Erythroblast (primary cell): ENCODE measurements at regions not wholly inside any gene's neighbourhood (a gene's known extent, or its start where the extent isn't known, plus 50 kb on each side); places are given as distances from the start of the nearest gene placed in this dataset.

Experiments used
- DNase-seq, 2 experiments: peaks; one replicate each; lab custom pipeline; 2025; lab: John Stamatoyannopoulos, UW
- GATA1 ChIP-seq: IDR thresholded peaks from 2 replicates; pipeline ENCODE4 v1.6.1; 2011; ENCODE audit warnings: low read depth, mild to moderate bottlenecking, control low read depth, low read length, moderate library complexity
- POLR2A ChIP-seq: IDR thresholded peaks from 2 replicates; pipeline ENCODE4 v1.6.1; 2011; ENCODE audit warnings: mild to moderate bottlenecking, low read length

DNA sequence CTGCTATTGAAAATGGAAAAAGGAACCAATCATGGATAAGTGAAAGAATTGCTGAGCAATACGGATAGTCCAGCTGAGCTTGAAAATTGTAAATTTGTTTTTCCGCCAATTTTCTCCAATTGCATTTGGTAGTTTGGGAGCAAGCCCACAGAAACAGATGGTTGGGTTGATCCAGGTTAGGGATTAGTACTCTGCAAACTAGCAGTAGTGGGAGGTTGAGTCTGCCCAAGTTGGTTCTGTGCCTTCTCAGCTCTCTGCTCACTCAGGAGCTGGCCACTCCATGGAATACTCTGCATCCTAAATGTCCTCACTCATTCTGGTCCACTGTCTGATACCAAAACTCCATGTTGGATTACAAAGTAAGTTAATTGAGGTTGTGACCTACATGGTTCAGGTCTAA lies 361.1 kb upstream of the ATP2B1 start:
- TF ChIP-seq GATA1: no peak
- DNase-seq: no peak

DNA sequence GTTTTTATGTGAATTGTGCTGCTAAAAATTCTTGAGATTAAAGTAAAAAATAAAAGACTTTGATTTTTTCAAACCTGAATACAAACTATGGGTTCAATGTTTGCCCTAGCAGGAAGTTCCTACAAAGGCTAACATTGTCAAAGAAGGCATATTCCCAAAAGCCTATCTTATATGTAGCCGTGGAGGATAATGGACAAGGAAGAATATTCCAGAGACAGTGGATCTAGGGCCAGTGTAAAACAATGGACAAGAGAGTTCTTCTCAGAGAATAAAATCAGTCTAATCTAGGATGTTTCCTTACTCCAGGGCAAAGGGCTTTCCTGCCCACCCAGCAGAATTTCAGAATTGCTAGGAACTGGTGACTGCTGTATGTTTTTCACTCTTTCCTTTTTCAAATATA lies 359.2 kb upstream of the ATP2B1 start:
- TF ChIP-seq GATA1 (no peak), POLR2A (no peak)
- no peak for DNase-seq

GRCh38 chr12:90064852-90065801 lies 356.5 kb upstream of the ATP2B1 start:
- DNase-seq: no peak
- TF ChIP-seq POLR2A: no peak
- no peak for TF ChIP-seq GATA1

- DNase-seq: no peak
- TF ChIP-seq POLR2A (no peak), GATA1 (no peak)
Measured at GRCh38 chr12:90062799-90063198, 354.2 kb upstream of the ATP2B1 start.

DNA sequence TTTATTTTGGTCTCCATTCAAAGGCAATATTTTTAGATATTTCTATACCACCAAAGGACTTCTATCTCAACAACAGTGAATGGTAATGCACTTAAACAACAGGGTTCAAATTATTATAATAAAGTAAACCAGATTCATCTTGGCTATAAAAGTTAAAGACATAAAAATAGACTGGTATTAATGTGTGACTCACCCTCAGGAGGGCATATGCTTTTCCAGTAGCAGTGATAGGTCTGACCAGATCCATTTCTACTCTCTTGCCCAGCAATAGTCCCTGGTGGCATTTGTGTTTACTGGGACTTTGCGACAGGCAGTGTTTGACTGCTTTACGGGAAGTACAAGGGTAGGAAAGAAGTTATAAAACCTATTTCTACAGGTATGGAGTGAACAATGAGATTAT lies 353.2 kb upstream of the ATP2B1 start:
- TF ChIP-seq GATA1 (no peak), POLR2A (no peak)
- no peak for DNase-seq

DNA sequence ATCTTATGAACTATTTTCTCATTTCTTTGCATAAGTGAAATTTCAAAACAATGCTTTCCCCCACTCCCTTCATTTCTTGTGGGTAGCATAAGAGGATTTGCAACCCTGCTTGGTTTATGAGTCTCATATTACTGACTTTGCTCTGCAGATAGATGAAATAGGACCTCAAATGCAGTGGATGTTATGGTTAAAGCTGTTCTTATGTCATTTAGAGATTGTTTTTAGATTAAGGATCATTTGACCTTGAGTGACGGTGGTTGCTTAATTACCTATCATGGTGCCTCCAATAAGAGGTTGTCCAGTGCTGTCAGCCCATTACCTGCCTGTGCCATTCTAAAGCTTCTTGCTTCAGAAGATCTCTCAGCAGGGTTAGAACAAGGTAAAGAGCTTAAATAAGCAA lies 351.4 kb upstream of the ATP2B1 start:
- DNase-seq: no peak
- TF ChIP-seq GATA1 (no peak), POLR2A (no peak)

DNA sequence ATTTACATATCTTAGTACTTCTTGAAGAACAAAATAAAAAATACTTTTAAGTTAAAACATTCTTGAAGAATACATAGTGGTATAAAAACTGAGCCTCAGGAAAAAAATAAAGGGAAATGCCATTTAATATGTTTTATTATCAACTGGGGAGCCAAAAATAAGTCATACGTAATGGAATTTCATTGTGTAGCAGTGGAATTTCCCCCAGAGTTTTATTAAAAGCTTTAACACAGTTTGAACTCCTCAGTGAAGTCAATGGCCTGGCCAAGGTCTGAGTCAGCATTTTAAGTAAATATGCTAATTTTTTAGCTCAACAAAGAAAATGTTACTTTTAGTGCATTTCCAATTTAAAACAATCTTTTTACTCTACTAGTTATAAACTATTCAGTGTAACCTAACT lies 350.1 kb upstream of the ATP2B1 start:
- no peak for DNase-seq
- no peak for TF ChIP-seq POLR2A
- no peak for TF ChIP-seq GATA1

DNA sequence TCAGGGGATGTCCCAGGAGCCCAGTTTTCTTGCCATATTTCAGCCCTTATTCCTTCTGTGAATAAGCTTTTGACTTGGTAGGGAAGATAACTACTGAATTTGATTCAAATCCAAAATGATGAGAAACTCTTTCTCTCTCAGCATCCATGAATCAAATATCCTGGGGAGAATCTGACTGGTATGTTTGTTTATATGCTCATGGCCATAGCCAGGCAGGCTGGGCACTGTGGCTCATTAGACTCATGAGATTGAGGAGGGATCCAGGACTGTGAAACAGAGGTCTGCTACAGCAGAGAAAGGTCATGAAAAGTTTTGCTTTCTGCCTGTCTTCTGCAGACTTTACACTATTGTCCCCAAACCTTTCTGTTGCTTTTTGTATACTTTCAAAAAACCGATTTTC lies 346.4 kb upstream of the ATP2B1 start:
- DNase-seq: no peak
- no peak for TF ChIP-seq POLR2A
- no peak for TF ChIP-seq GATA1

- TF ChIP-seq GATA1: no peak
- no peak for TF ChIP-seq POLR2A
- no peak for DNase-seq
Measured at GRCh38 chr12:90048918-90049317, 340.3 kb upstream of the ATP2B1 start.

DNA sequence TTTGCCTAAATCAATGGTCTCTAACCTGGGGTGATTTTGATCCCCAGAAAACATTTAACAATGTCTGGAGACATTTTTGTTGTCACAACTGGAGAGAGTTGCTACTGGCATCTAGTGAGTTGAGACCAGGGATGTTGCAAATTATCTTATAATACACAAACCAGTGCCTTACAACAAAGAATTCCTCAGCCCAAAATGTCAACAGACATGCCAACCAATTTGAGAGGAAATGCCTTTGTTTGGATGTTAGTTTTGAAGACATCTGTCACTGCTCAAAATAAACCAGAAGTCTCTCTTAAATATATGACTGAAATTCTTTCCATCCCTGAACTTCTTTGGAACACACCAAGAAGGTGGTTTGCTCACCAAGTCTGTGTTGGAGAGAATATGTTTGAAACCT lies 336.9 kb upstream of the ATP2B1 start:
- no peak for DNase-seq
- TF ChIP-seq GATA1 (no peak), POLR2A (no peak)

DNA sequence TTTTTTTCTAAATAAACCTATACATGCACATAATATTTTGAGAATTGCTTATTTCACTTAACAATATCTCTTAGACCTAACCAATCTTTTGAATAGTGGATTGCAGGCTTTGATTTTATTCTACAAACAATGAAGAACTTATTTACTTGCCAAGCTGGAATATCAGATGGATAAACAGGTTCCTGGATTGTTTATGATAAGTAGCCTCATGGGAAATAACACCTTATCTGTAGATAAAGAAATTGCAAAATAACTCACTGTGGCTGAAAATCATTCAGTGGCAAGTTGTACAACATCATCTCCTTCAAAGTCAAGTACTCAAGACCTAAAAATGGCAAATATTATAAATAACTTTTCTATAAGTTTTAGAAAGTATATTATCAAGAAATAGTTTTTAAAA lies 335.4 kb upstream of the ATP2B1 start:
- TF ChIP-seq POLR2A: no peak
- no peak for TF ChIP-seq GATA1

GRCh38 chr12:90042920-90043641 lies 334.4 kb upstream of the ATP2B1 start:
- DNase-seq: no peak
- no peak for TF ChIP-seq POLR2A
- TF ChIP-seq GATA1: no peak

More for the DNA sequence above, 335.4 kb upstream of the ATP2B1 start:
- DNase-seq: no peak

DNA sequence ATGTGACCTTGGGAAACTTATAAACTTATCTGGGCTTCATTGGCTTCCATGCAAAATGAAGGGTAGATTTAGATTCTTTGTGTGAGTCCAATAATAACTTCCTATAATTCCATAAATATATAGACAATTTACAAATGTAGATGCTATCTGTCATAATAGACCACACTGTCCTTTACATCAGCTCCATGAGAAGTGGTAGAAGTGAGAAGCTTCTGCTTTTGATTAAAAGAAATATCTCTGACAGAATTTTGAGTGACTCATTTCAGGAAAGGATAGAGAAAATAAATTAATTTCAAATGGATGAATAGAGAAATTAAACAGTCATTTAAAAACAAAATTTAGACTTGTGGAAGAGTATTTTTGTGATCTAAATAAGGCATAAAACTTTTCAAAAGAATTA lies 329.7 kb upstream of the ATP2B1 start:
- DNase-seq: no peak
- TF ChIP-seq POLR2A: no peak

DNA sequence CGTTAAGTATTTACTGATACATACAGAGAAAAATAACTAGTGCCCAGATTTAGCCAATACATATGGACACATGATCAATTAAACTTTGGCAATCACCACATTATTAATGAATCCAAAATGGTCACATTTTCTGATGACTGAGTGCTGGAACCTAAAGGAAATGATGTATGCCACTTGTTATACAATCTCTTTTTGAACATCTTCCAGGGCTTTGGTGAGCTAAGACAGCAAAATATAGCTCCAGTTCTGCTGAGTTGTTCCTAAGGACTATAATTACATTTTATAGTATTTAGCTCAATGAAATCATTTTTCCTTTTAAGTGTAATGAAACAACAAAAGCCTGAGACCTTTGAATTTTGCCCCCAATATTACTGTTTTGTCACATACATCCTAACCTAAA lies 329.1 kb upstream of the ATP2B1 start:
- no peak for TF ChIP-seq GATA1
- TF ChIP-seq POLR2A: no peak
- DNase-seq: no peak
